C4-2B (cell line): ENCODE measurements at regions not wholly inside any gene's neighbourhood (a gene's known extent, or its start where the extent isn't known, plus 50 kb on each side); places are given as distances from the start of the nearest gene placed in this dataset.

Source experiments
- ZFX ChIP-seq: fragments of 450-650 bp; IDR thresholded peaks from 2 replicates; pipeline ENCODE4 v1.6.1; 2017
- TF ChIP-seq, protein P1 (sequence below): fragments of 450-650 bp; conservative IDR thresholded peaks from 2 replicates; pipeline ENCODE4 v1.5.1; 2017; ENCODE audit warnings: mild to moderate bottlenecking

DNA sequence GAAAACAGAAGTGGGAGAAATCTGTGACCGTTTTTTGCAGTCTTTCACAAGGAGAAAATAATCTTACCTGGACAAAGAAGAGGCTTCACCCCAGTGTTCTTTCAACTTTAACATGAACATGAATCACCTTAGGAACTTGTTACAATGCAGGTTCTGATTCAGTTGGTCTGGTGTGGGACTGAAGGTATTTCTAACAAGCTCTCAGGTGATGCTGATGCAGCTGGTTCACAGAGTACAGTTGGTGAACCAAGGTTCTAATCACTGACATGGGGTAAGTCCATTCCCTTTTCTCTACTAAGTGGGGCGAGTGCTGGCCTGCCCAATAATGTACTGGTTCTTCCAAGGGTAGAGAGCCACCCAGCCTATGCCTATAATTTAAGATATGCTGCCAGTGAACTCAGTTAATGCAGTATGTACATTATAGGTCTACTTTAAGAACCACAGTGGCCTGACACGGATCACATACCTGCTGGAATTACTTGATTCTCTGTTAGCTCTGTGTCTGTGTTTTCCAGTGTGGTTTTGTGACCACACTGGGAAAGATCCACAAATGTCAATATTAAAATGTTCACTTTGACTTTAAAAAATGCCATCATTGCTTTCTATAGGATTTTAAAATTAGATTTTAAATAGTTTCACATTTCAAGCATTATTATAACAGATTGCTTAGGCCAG, 304.1 kb downstream of the ZNF621 start:
- TF ChIP-seq, protein P1, sequence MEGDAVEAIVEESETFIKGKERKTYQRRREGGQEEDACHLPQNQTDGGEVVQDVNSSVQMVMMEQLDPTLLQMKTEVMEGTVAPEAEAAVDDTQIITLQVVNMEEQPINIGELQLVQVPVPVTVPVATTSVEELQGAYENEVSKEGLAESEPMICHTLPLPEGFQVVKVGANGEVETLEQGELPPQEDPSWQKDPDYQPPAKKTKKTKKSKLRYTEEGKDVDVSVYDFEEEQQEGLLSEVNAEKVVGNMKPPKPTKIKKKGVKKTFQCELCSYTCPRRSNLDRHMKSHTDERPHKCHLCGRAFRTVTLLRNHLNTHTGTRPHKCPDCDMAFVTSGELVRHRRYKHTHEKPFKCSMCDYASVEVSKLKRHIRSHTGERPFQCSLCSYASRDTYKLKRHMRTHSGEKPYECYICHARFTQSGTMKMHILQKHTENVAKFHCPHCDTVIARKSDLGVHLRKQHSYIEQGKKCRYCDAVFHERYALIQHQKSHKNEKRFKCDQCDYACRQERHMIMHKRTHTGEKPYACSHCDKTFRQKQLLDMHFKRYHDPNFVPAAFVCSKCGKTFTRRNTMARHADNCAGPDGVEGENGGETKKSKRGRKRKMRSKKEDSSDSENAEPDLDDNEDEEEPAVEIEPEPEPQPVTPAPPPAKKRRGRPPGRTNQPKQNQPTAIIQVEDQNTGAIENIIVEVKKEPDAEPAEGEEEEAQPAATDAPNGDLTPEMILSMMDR: no peak
- no peak for TF ChIP-seq ZFX
